Activated CD4-positive, alpha-beta T cell treated with anti-CD3 and anti-CD28 coated beads, Interleukin-2, amount 50 U/mL, for 48 hours (primary cell): ENCODE measurements at regions not wholly inside any gene's neighbourhood (a gene's known extent, or its start where the extent isn't known, plus 50 kb on each side); places are given as distances from the start of the nearest gene placed in this dataset.

Source experiments
- DNase-seq, 2 experiments: peaks; one replicate each; pipeline ENCODE4 v3.0.0-alpha.2; 2020

GRCh38 chr12:28948685-28949084, 200.4 kb upstream of the FAR2 start:
- no peak for DNase-seq

DNA sequence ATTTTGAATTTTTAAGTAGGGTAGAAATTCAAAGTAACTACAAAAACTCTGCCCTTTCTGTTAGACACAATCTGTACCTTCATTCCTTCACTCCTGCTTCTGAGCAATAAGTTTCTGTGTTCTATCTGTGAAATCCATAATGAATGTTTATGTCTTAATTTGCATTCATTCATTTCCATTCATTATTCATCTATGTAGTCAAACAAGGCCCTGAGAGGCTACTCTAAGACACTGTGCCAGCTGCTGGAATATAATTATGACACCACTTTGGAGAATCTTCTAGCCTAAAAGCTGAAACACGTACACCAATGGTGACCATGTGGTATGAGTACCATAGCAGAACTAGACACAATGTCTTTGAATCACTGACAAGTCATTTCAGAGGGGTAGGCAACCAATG, 199.9 kb upstream of the FAR2 start:
- DNase-seq: no peak

GRCh38 chr12:28950049-28950448, 199.0 kb upstream of the FAR2 start:
- DNase-seq: no peak

- DNase-seq: no peak
These were observed 197.1 kb upstream of the FAR2 start for GRCh38 chr12:28951935-28952334.

DNA sequence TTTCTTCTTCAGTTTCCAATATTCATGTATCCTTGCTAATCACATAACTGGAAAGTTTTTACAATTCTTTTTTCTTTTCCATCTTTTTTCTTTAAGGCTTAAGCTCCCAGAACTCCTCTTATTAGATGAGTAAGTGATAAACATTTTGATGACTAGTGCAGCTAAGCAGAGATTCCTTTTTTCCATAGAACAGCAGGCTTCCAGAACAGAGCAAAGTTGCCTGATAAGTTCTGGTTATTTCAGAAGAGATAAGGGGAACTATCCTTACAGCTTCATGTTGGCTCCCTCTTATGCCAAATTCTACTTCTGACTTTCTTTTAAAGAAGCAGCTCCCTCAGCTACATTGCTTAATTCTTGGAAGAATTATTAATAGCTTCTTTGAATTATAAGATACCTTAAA, 194.7 kb upstream of the FAR2 start:
- no peak for DNase-seq

- DNase-seq: no peak
These were observed 193.6 kb upstream of the FAR2 start for GRCh38 chr12:28955491-28955890.

DNA sequence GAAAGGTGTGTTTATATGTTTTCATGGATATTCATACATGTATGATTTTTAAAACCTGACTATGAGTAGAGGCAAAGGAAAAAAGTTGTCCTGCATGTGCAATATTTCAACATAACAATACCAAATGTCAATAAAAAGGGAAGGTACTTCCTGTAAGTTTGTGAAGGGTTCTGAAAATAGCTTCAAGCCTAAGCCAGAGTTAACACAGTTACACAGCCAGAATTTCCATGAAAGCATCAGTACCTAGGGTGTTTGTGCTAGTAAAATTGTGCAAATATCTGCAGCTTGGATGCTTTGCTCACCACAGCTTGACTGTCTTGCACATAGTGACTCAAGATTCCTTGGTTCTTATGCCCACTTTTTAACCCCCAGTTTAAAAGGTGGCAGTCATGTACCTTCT, 193.1 kb upstream of the FAR2 start:
- no peak for DNase-seq

DNA sequence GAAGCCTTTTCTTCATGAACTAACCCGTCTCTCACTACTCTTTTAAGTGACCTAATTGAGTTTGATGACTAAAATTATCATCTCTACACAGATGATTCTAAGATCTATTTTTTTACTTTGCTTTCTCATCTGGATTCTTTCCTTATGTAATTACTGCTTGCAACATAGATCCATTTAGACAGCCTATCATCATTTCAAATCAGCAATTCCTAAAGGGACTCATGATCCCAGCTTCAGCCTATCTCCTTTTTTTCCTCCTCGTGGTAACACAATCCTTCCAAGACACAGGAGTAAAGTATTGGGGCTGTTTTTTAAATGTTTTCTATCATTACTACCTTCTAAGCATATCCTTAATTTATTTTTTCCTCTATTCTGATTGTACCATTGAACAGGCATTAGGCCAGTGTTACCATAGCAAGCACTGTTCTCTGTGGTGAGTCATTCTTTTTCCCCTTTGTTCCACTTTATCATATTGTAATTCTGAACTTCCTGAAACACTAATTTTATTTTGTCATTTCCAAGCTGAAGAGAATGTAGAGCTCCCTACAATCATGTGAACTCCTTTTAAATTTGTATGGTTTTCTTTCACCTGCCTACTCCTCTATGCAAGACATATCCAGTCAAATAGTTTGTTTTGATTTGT, 190.4 kb upstream of the FAR2 start:
- DNase-seq: no peak

DNA sequence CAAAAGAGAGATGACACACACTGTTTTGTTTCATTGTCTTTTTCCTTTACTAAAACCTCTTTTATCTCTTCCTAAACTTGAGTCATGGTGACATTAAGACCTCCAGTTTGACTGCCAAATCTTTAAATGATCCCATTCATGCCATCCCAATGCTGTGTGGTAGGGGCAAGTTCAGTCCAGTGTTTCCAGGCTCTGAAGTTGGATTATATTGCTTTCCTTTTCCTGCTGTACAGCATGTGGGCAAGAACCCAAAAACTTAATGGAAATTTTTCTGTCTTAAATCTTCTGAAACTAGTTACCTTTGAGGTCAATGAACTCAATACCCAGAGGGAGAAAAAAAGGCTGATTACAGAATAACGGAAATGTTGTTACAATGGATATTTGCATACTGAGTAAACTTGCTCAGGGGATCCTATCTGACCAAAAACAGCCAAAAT, 187.1 kb upstream of the FAR2 start:
- no peak for DNase-seq

DNA sequence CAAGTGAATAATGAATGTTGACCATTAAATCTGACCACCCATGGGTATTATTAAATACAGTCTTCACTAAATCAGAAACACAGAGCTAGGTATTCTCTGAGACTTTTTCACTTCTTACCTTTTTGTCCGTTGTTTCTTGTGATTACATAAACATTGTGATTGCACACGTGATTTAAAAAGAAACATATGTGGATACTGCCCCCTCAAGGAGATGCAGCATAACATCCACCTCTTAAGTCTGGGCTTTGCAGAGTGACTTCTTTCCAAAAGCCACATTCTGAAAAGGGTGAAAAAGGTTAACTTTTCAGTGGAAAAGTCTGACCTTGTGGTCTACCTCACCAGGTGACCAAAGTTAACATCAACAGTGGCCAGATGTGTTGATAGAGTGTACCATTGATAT, 185.5 kb upstream of the FAR2 start:
- DNase-seq: no peak

GRCh38 chr12:28966046-28966780, 182.9 kb upstream of the FAR2 start:
- DNase-seq: no peak

DNA sequence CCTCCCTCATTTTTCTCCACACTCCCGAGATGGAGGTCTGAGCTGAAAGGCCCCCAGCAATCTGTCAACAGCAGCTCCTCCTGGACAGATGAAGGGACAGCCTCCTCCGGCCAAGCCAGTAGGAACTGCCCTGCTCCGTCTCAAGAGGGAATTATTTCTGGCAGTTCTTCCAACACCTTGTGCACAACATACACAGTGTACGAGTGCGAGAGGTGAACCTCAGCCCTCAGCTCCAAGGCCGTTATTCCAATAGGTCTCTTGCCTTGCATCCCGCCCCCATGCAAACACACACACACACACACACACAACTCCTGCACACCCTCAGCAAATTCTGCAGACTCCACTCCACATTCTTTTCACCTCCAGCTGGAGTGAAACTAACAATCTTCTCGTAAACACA, 181.7 kb upstream of the FAR2 start:
- DNase-seq: no peak

DNA sequence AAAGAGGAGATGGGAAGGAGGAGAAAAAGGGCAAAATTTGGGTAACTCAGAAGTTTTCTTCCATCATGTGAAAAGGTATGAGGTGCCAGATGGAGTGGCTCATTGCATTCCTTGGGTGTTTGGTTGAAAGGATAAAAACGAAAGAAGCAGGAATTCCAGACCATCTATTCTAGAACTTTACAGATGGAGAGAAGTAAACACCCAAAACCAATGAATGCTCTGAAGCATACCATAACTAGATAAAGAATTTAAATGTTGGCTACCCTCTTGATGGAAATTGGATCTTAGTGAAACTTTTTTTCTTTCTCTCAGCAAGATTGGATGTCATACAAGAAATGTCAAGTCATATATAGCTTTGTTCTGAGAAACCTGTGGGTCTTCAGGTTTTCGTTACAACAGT, 175.6 kb upstream of the FAR2 start:
- no peak for DNase-seq

- no peak for DNase-seq
These were observed 174.9 kb upstream of the FAR2 start for GRCh38 chr12:28974166-28974565.

- no peak for DNase-seq
These were observed 174.2 kb upstream of the FAR2 start for GRCh38 chr12:28974883-28975282.

- DNase-seq: no peak
These were observed 173.3 kb upstream of the FAR2 start for GRCh38 chr12:28975564-28976340.

DNA sequence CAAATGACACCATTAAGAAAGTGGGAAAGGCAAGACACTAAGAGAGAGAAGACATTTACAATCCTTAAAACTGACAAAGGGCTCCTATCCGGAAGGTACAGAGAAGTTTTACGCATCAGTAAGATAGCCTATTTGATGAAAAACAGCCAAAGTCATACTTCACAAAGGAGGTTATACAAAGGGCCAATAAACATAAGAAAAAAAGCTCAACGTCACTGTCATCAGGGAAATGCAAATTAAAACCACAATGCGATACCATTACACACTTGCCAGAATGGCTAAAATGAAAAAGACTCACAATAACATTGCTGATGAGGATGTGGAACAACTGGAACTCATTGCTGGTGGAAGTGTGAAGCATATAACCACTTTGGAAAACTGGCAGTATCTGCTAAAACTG, 168.6 kb upstream of the FAR2 start:
- DNase-seq: no peak

- DNase-seq: no peak
These were observed 161.3 kb upstream of the FAR2 start for GRCh38 chr12:28987538-28988324.

DNA sequence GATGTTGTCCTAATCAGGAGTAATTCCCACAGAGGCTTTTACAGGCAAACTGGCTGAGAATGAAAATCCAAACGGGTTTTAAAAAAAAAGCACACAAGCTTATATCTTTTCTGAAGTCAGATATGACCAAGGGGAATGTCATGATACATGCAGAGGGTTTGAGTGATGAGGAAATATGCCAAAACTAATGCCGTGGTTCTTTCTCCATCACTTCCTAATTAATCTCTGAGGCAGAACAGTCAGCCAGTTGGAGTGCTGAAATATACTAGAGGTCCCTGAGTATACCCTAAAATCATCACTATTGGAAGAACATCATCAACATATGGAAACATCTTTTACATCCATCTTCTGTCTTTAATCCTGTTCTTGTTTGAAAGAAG, 160.8 kb upstream of the FAR2 start:
- no peak for DNase-seq

- DNase-seq: no peak
These were observed 157.5 kb upstream of the FAR2 start for GRCh38 chr12:28991626-28992025.

GRCh38 chr12:28993720-28994119, 155.4 kb upstream of the FAR2 start:
- no peak for DNase-seq

DNA sequence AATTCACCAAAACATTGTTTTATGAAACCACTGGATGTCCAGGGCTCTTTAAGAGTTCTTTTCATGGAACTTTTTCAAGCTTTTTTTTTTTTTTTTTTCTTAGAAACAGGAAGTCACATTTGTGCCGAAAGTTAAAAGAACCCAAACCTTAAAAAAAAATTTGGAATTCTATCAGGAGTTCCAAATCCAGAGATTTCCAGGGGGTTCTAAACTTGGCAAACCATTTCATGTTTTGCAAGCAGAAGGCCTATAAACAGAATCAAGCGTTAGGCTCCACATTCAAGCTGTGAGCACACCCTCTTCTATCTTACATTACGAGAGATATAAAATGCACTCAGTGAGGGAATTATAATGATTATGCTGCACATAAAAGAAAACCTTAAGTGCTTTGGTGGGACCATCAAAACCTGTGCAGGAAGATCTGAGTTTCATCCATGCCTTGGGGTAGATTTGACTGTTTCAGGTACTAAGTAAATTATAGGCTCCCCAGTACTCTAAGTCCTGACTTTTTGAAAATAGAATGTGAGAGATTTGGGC, 154.8 kb upstream of the FAR2 start:
- no peak for DNase-seq

- DNase-seq: no peak
These were observed 152.4 kb upstream of the FAR2 start for GRCh38 chr12:28996688-28997087.
